Prostate gland (tissue), 2 donors: ENCODE measurements at regions not wholly inside any gene's neighbourhood (a gene's known extent, or its start where the extent isn't known, plus 50 kb on each side); places are given as distances from the start of the nearest gene placed in this dataset.

Experiments used
- DNase-seq: peaks from one replicate; pipeline ENCODE4 v3.0.0-alpha.2; 2019; ENCODE audit warnings: low spot score
- H3K27ac ChIP-seq, 2 donors: fragments of 200-600 bp; sonication (generic); 2 replicates each; pipeline ENCODE4 v1.5.1; 2017 to 2019
- H3K27me3 ChIP-seq: fragments of 200-600 bp; sonication (generic); replicated peaks from 2 replicates; pipeline ENCODE4 v1.5.1; 2019; ENCODE audit not compliant: insufficient read depth
- H3K36me3 ChIP-seq, 2 donors: fragments of 200-600 bp; sonication (generic); 1 replicate in 1 of 2; 2 replicates in 1 of 2; pipeline versions ENCODE4 v1.5.1 to v1.8.1; 2017 to 2019
- H3K4me1 ChIP-seq: fragments of 200-600 bp; sonication (generic); replicated peaks from 2 replicates; pipeline ENCODE4 v1.5.1; 2019
- H3K4me3 ChIP-seq, 2 donors: fragments of 200-600 bp; sonication (generic); 2 replicates each; pipeline ENCODE4 v1.5.1; 2017 to 2019
- H3K9me3 ChIP-seq: fragments of 200-600 bp; sonication (generic); 2 replicates; pipeline ENCODE4 v1.5.1; 2017
- CTCF ChIP-seq, 4 experiments: fragments of 200-600 bp in 2 of 4; fragments of 450-650 bp in 2 of 4; sonication (generic) in 2 of 4; IDR thresholded peaks; 1 replicate in 3 of 4; 2 replicates in 1 of 4; pipeline ENCODE4 v1.5.1; 2016 to 2019; ENCODE audit warnings: antibody characterized with exemption in 4 of 4, mild to moderate bottlenecking in 2 of 4, moderate library complexity in 2 of 4
- POLR2A ChIP-seq: fragments of 450-650 bp; IDR thresholded peaks from one replicate; pipeline ENCODE4 v1.6.1; 2016; ENCODE audit warnings: antibody characterized with exemption, mild to moderate bottlenecking
- POLR2AphosphoS5 ChIP-seq: sonication (generic); formaldehyde crosslinking; IDR thresholded peaks from one replicate; pipeline ENCODE4 v1.6.1; 2017; ENCODE audit warnings: antibody characterized with exemption
- WGBS: methylation state at CpG from one replicate; pipeline ENCODE4 v1.1.5; 2018; 5-methylcytosine and 5-hydroxymethylcytosine counted together
- intact Hi-C: fragments of 100-400 bp; cut with DNase I; formaldehyde crosslinking; loops from one replicate; pipeline ENCODE4 v1.14.2; 2022

GRCh38 chr22:33116841-33117547, 58.8 kb upstream of the SYN3 start:
- DNase-seq, result no peak
- 78% methylated on average over 2 of the region's 2 CpGs for WGBS
- Histone ChIP-seq H3K27me3 (no peaks in the 10 kb centered on the region), H3K36me3 (no peaks in the 10 kb centered on the region), H3K4me3 (no peak overlapping the region), H3K4me1 (no peaks in the 10 kb centered on the region), H3K27ac (no peak overlapping the region), H3K9me3 (no peaks in the 10 kb centered on the region)
- intact Hi-C loops, result no loop called here
- TF ChIP-seq POLR2AphosphoS5 (no peak), CTCF (IDR thresholded peaks at IDR 0.05) (no peak), POLR2A (no peak)

GRCh38 chr22:33114565-33114964, 56.4 kb upstream of the SYN3 start:
- H3K4me3 ChIP-seq, result no peak overlapping the region
- no peaks in the 10 kb centered on the region for H3K27me3 ChIP-seq
- no peaks in the 10 kb centered on the region for H3K4me1 ChIP-seq
- H3K36me3 ChIP-seq, result no peaks in the 10 kb centered on the region
- intact Hi-C loops, result no loop called here
- H3K9me3 ChIP-seq, result no peaks in the 10 kb centered on the region
- H3K27ac ChIP-seq, result no peak overlapping the region
- no peak for DNase-seq
- TF ChIP-seq POLR2AphosphoS5 (no peak), POLR2A (no peak), CTCF (IDR thresholded peaks at IDR 0.05) (no peak)

GRCh38 chr22:33112580-33112979, 54.4 kb upstream of the SYN3 start:
- no peaks in the 10 kb centered on the region for H3K4me1 ChIP-seq
- WGBS, result 0% methylated on average over 1 of the region's 1 CpG
- no peaks in the 10 kb centered on the region for H3K36me3 ChIP-seq
- H3K27me3 ChIP-seq, result no peaks in the 10 kb centered on the region
- DNase-seq, result no peak
- no peak overlapping the region for H3K27ac ChIP-seq
- TF ChIP-seq POLR2AphosphoS5 (no peak), CTCF (IDR thresholded peaks at IDR 0.05) (no peak), POLR2A (no peak)
- intact Hi-C loops, result no loop called here
- H3K9me3 ChIP-seq, result no peaks in the 10 kb centered on the region
- H3K4me3 ChIP-seq, result no peak overlapping the region

GRCh38 chr22:33111491-33111890, 53.3 kb upstream of the SYN3 start:
- no peak for TF ChIP-seq POLR2A
- no peak for TF ChIP-seq POLR2AphosphoS5
- TF ChIP-seq CTCF (IDR thresholded peaks at IDR 0.05), result no peak
- WGBS, result 63% methylated on average over 4 of the region's 4 CpGs
- no peaks in the 10 kb centered on the region for H3K4me1 ChIP-seq
- H3K9me3 ChIP-seq, result no peaks in the 10 kb centered on the region
- no peak overlapping the region for H3K4me3 ChIP-seq
- H3K27ac ChIP-seq, result no peak overlapping the region
- DNase-seq, result no peak
- intact Hi-C loops, result no loop called here
- no peaks in the 10 kb centered on the region for H3K27me3 ChIP-seq
- H3K36me3 ChIP-seq, result no peaks in the 10 kb centered on the region

- Histone ChIP-seq H3K36me3 (no peaks in the 10 kb centered on the region), H3K9me3 (no peaks in the 10 kb centered on the region), H3K27me3 (no peaks in the 10 kb centered on the region), H3K4me1 (no peaks in the 10 kb centered on the region), H3K27ac (no peak overlapping the region), H3K4me3 (no peak overlapping the region)
- intact Hi-C loops, result no loop called here
- DNase-seq, result no peak
- WGBS, result 72% methylated on average over 7 of the region's 7 CpGs
- TF ChIP-seq POLR2A (no peak), POLR2AphosphoS5 (no peak), CTCF (IDR thresholded peaks at IDR 0.05) (no peak)
Measured at GRCh38 chr22:33110562-33111163, 52.5 kb upstream of the SYN3 start.
